ENCODE measurements at regions not wholly inside any gene's neighbourhood (a gene's known extent, or its start where the extent isn't known, plus 50 kb on each side); places are given as distances from the start of the nearest gene placed in this dataset.
"Not testable (repeated sequence)": the region's sequence is repeated elsewhere in the genome, so short reads cannot be mapped to it uniquely, and the experiment has no call there.

DNA sequence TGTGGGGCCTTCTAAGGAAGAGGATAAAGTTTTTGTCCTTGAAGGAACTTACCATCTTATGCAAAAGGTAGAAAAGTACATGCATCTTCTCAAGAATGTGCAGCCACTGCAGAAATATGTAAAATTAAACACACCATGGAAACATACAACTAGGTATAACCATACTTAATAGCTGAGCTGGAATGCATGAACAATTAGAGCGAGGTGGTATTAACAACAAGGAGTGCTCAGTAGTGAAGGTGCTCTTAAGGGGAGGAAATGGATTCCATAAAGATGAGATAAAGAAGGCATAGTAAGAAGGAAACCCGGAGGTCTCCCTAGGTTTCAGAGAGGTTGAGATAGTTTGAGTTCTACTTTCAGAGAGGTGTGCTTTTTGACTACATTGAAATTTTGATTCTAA is 415.9 kb downstream of the NDFIP2 start:
- H3K27ac Mint-ChIP-seq, result no peak overlapping the region
- H3K27me3 Mint-ChIP-seq, result no peaks in the 10 kb centered on the region
- H3K36me3 Mint-ChIP-seq, result no peaks in the 10 kb centered on the region
- no peak overlapping the region for H3K4me3 Mint-ChIP-seq
- no peaks in the 10 kb centered on the region for H3K9me3 Mint-ChIP-seq (ENCODE audit: low read depth)
- H3K4me1 Mint-ChIP-seq (ENCODE audit: low read depth), result no peaks in the 10 kb centered on the region

DNA sequence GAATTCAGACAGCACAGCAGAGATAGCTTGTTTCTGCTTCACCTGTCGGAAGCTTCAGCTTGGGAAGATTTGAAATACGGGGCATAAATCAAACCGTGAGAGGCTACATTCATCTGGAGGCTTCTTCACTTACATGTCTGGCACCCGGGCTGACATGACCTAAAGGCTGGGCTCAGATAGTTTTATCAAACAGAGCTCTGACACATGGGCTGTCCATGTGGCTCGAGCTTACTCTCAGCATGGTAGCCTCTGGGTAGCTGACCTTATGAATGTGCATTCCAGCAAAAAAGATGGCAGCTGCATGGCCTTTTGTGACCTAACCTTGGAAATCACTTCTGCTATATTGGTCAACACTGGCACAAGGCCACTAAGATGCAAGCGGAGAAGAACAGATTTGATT is 414.5 kb downstream of the NDFIP2 start:
- peaks cover 4% of the 10 kb centered on the region for H3K9me3 Mint-ChIP-seq (ENCODE audit: low read depth)
- H3K27ac Mint-ChIP-seq, result no peak overlapping the region
- no peak overlapping the region for H3K4me3 Mint-ChIP-seq
- H3K36me3 Mint-ChIP-seq, result no peaks in the 10 kb centered on the region
- no peaks in the 10 kb centered on the region for H3K27me3 Mint-ChIP-seq
- no peaks in the 10 kb centered on the region for H3K4me1 Mint-ChIP-seq (ENCODE audit: low read depth)

DNA sequence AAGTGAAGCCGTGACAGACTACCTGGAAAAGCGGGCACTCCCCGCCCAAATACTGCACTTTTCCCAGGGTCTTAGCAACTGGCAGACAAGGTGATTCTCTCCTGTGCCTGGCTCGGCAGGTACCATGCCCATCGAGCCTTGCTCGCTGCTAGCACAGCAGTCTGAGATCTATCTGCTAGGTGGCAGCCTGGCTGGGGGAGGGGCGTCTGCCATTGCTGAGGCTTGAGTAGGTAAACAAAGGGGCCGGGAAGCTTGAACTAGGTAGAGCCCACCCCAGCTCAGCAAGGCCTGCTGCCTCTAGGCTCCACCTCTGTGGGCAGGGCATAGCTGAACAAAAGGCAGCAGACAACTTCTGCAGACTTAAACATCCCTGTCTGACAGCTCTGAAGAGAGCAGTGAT is 406.3 kb downstream of the NDFIP2 start:
- H3K36me3 Mint-ChIP-seq; H3K4me1 Mint-ChIP-seq (ENCODE audit: low read depth); H3K27me3 Mint-ChIP-seq; H3K27ac Mint-ChIP-seq; H3K4me3 Mint-ChIP-seq; H3K9me3 Mint-ChIP-seq (ENCODE audit: low read depth): not testable (repeated sequence)

DNA sequence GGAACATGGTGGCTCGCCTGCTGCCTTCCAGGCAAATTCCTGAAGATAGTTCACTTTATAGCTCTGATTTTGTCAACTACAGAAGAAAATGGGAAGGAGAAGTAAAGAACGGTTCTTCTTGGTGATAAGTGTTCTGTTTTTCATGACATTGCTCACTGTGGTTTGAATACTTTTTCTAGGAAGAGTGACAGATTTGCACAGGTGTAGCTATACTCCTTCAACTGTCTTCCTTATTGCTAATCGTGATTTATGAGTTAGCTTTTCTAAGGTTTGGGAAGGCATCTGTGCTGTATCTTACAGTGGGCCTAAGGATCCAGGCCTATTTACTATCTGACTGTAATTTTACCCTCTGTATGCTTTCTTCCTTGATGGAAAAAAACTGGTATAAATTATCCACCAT is 405.6 kb downstream of the NDFIP2 start:
- peaks cover 4% of the 10 kb centered on the region for H3K9me3 Mint-ChIP-seq (ENCODE audit: low read depth)
- H3K4me3 Mint-ChIP-seq, result no peak overlapping the region
- no peak overlapping the region for H3K27ac Mint-ChIP-seq
- H3K36me3 Mint-ChIP-seq, result no peaks in the 10 kb centered on the region
- no peaks in the 10 kb centered on the region for H3K4me1 Mint-ChIP-seq (ENCODE audit: low read depth)
- H3K27me3 Mint-ChIP-seq, result no peaks in the 10 kb centered on the region

DNA sequence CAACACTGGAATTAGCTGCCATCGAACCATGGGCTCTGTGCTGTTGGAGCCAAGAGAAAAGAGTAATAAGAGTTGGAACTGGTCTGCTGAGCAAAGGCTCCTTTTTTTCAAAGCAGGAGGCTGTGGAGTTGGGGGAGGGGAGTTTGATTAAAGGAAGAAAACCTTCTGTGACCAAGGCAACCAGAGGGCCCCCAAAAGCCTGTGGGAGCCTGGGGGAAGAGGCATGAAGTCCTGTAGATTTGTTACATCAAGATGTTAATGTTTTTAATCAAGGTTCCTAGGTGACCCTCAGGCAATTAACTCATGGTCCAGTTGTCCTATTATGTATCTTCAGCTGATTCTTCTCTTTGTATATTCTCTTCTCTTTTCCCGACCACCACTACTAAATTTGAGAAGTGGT is 403.9 kb downstream of the NDFIP2 start:
- no peaks in the 10 kb centered on the region for H3K36me3 Mint-ChIP-seq
- no peaks in the 10 kb centered on the region for H3K9me3 Mint-ChIP-seq (ENCODE audit: low read depth)
- no peak overlapping the region for H3K4me3 Mint-ChIP-seq
- no peaks in the 10 kb centered on the region for H3K27me3 Mint-ChIP-seq
- H3K27ac Mint-ChIP-seq, result no peak overlapping the region
- H3K4me1 Mint-ChIP-seq (ENCODE audit: low read depth), result no peaks in the 10 kb centered on the region

DNA sequence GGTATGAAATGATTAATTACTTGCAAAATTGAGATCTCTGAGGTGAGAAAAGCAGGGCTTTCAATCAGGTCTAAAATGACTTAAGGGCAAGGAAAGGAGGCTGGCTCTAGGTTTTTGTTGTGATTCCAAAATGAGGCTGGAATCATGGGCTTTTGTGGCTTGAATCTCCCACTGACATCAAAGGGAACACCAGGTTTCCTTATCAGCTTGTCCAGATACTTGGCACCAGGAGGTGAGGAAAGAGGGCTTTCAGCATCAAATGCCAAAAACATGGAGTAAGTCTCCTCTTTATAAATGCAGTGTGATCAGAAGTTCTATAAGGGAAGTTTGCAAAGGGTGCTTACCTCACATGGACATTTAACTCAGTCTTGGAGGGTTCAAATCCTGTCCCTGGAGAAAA is 402.3 kb downstream of the NDFIP2 start:
- H3K9me3 Mint-ChIP-seq (ENCODE audit: low read depth), result no peaks in the 10 kb centered on the region
- no peak overlapping the region for H3K4me3 Mint-ChIP-seq
- H3K4me1 Mint-ChIP-seq (ENCODE audit: low read depth), result no peaks in the 10 kb centered on the region
- no peak overlapping the region for H3K27ac Mint-ChIP-seq
- H3K27me3 Mint-ChIP-seq, result no peaks in the 10 kb centered on the region
- no peaks in the 10 kb centered on the region for H3K36me3 Mint-ChIP-seq

DNA sequence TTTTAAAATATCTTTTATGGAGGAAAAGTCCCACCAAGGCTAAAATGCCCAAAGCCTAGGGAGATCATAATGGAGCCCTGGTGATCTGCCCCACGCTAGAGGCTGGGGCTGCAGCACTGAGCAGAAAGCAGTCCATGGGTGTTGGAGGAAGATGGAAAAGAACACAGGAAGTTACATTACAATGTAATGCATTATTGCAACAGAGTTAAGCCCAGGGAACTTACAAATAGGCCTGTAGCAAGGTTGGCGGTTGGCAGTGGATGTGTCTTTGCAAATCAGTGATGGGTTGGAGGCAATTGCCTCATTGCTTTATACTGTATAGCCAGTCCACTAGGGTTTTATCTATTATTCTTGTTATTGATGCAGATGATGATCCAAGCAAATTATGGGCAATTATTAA is 399.9 kb downstream of the NDFIP2 start:
- H3K4me1 Mint-ChIP-seq (ENCODE audit: low read depth), result no peaks in the 10 kb centered on the region
- no peak overlapping the region for H3K4me3 Mint-ChIP-seq
- H3K27me3 Mint-ChIP-seq, result no peaks in the 10 kb centered on the region
- H3K9me3 Mint-ChIP-seq (ENCODE audit: low read depth), result no peaks in the 10 kb centered on the region
- no peak overlapping the region for H3K27ac Mint-ChIP-seq
- no peaks in the 10 kb centered on the region for H3K36me3 Mint-ChIP-seq

DNA sequence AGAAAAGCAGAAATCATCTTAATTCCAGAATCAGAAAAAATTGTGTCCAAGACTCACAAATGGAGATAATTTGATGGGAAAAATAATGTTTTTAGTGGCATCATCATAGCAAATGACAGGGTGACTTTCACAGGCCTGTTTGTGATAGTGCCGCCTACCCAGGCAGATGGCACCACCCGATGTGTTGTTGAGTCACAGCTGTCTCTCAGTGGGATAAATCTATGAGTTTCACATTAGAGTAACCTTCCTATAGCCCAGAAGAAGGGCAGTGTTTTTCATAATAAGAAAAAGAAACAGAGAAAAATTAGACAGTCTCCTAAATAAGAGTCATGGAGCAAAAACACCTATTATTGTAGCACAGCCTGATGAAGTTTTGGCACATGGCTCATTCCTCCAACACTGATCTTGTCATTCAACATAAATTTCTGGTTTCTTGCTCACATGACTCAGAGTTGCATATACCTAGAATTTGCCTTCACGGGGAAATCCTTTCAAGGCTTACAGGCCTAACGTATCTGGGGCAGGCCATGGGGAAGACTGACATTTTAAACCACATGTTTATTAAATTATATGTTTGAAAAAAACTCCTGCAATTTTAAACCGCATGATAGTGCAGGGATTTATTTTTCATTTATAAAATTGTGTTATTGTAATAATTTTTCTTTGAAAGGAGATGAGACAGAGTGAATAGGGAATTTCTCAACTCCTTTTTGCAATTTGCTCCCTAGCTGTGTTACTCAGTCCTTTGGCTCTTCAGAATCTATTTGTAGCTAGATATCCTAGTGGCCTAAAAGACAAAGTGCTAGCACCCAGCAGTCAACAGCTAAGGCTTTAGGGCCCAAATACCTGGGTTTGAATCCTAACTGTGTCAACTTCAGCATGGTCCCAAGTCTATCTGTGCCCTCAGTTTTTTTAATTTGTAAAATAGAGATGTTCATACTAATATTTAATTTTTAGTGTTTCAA is 393.7 kb downstream of the NDFIP2 start:
- Mint-ChIP-seq H3K27me3 (no peaks in the 10 kb centered on the region), H3K4me3 (no peak overlapping the region), H3K27ac (no peak overlapping the region), H3K4me1 (ENCODE audit: low read depth) (no peaks in the 10 kb centered on the region), H3K9me3 (ENCODE audit: low read depth) (no peaks in the 10 kb centered on the region), H3K36me3 (no peaks in the 10 kb centered on the region)

DNA sequence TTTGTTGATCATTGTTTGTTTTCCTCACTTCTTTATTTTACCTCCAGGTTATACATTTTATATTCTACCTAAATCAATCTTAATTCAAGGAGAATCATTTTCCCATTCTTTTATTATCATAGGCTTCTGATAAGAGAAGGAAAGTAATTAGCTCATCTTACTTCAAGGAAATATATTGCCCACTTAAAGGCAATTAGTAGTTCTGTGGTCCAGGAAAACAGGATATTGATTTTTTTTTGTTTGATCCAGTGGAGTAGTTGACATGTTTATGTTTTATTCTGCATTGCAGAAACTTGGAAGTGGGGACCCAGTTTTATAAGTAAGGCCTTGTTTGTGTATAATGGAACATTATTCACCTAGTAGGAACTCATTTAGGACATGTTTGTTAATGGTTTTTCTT is 390.6 kb downstream of the NDFIP2 start:
- no peaks in the 10 kb centered on the region for H3K4me1 Mint-ChIP-seq (ENCODE audit: low read depth)

DNA sequence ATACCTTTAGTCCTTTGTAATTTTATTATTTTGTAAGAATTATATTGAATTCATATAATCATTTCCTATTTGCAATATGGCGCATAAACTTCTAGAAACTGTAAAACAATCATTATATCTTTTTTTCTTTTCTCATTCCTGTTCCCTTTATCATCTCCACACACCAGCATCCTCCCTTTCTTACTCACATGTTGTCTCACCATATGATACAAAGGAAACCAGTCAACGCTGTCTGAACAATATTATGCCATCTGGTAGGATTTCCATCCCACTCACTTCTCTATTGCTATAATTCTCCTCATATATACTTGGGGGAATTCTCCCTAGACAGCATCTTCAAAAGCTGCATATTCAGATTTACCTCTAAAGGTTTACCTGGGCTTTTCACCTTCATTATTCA is 389.8 kb downstream of the NDFIP2 start:
- Mint-ChIP-seq H3K27ac (no peak overlapping the region), H3K4me3 (no peak overlapping the region), H3K27me3 (no peaks in the 10 kb centered on the region), H3K9me3 (ENCODE audit: low read depth) (no peaks in the 10 kb centered on the region), H3K36me3 (no peaks in the 10 kb centered on the region), H3K4me1 (ENCODE audit: low read depth) (no peaks in the 10 kb centered on the region)

More for the DNA sequence above, 390.6 kb downstream of the NDFIP2 start:
- Mint-ChIP-seq H3K9me3 (ENCODE audit: low read depth) (no peaks in the 10 kb centered on the region), H3K36me3 (no peaks in the 10 kb centered on the region), H3K27ac (no peak overlapping the region), H3K27me3 (no peaks in the 10 kb centered on the region), H3K4me3 (no peak overlapping the region)

DNA sequence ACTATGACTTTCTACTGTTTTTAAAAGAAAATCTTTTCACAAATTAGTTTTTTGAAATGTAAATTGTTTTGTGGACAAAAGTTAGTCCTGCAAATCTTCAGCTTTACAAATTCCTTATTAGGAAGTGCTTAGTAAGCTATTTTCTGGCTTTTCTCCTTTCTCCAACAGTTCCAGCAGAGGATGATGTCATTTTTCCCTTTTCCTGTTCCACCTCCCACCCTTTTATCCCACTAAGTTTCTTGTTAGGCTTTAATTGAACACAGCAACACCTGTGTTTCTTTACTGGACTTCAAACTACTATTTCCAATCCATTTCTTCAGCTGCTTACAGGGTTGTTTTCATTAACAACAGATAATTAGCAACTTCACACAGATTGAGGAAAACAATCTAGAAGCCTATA is 389.2 kb downstream of the NDFIP2 start:
- no peaks in the 10 kb centered on the region for H3K4me1 Mint-ChIP-seq (ENCODE audit: low read depth)
- H3K9me3 Mint-ChIP-seq (ENCODE audit: low read depth), result no peaks in the 10 kb centered on the region
- no peak overlapping the region for H3K27ac Mint-ChIP-seq
- H3K4me3 Mint-ChIP-seq, result no peak overlapping the region
- no peaks in the 10 kb centered on the region for H3K36me3 Mint-ChIP-seq
- no peaks in the 10 kb centered on the region for H3K27me3 Mint-ChIP-seq

DNA sequence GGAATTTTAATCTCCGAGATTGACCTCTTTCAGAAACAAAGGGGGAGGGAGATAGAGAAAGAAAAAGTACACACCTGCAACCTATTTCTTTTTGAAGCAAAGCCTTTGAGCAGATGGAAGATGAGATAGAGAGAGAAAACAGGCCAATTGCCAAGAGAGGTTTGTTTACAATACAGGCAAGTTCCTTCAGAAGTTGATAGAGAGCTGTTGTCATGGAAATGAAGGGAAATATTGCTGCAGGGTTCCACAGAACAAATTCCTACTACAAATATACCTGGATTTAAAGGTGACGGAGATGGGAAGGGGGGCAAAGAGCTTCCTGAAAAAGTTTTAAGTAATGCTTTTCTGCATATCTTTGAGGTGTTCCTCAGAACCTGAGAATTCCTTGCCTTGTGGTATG is 388.4 kb downstream of the NDFIP2 start:
- Mint-ChIP-seq H3K9me3 (ENCODE audit: low read depth) (no peaks in the 10 kb centered on the region), H3K4me3 (no peak overlapping the region), H3K36me3 (no peaks in the 10 kb centered on the region), H3K27me3 (no peaks in the 10 kb centered on the region), H3K27ac (no peak overlapping the region), H3K4me1 (ENCODE audit: low read depth) (no peaks in the 10 kb centered on the region)

DNA sequence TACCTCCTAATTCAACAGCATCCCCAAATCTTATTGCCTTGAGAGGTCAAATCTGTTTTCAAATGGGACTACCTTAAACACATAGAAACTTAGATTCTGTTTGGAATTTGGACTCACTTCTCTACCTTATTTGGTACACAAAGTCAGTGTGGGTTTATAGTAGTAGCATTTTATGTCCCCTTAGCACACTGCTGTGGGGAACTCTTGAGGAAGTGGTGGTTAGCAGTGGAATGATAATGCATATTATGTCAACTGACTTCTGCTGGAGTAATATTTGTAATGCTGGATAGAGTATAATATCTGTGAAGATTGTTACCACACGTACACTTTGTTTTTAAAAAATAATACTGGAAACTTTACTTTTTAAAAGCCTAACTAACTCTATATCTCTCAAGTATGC is 386.3 kb downstream of the NDFIP2 start:
- H3K36me3 Mint-ChIP-seq, result no peaks in the 10 kb centered on the region
- no peak overlapping the region for H3K27ac Mint-ChIP-seq
- H3K9me3 Mint-ChIP-seq (ENCODE audit: low read depth), result no peaks in the 10 kb centered on the region
- H3K27me3 Mint-ChIP-seq, result no peaks in the 10 kb centered on the region
- H3K4me3 Mint-ChIP-seq, result no peak overlapping the region
- no peaks in the 10 kb centered on the region for H3K4me1 Mint-ChIP-seq (ENCODE audit: low read depth)

DNA sequence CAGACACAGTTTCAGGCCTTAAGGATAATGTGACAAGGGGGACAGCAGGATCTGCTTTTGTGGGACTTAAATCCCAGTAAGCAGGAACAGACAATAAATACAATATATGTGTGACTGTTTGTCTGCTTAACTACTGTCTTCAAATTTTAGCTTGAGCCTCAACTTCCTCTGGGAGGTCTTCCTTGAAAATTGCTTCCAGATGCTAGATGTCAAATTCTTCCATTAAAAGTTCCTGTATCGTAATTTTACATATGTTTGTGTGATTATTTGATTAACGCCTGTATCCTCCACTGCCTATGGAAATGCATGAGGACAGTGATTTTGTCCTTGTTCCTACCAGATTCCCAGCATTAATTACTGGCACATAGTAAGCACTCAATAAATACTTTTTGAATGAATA is 385.5 kb downstream of the NDFIP2 start:
- no peaks in the 10 kb centered on the region for H3K9me3 Mint-ChIP-seq (ENCODE audit: low read depth)
- H3K36me3 Mint-ChIP-seq, result no peaks in the 10 kb centered on the region
- H3K4me1 Mint-ChIP-seq (ENCODE audit: low read depth), result no peaks in the 10 kb centered on the region
- no peak overlapping the region for H3K27ac Mint-ChIP-seq
- H3K4me3 Mint-ChIP-seq, result no peak overlapping the region
- no peaks in the 10 kb centered on the region for H3K27me3 Mint-ChIP-seq

DNA sequence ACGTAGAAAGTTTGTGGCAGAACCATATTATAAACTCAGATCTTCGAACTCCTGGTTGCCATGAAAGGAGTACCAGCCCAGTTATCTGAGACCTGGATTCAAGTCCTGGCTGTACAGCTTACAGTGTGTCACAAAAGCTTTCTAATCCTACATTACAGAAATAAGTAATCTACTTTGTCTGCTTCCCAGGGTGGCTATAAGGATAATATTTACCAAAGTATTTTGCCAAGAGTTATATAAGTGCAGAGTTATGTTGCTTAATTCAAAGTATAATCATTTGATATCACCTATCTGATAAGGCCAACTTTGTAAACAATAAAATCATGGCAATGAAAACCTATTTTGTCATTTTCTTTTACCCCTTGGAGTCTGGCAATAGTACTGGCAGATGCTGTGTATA is 381.6 kb downstream of the NDFIP2 start:
- Mint-ChIP-seq H3K4me3 (no peak overlapping the region), H3K4me1 (ENCODE audit: low read depth) (no peaks in the 10 kb centered on the region), H3K27me3 (no peaks in the 10 kb centered on the region), H3K9me3 (ENCODE audit: low read depth) (no peaks in the 10 kb centered on the region), H3K27ac (no peak overlapping the region), H3K36me3 (no peaks in the 10 kb centered on the region)

DNA sequence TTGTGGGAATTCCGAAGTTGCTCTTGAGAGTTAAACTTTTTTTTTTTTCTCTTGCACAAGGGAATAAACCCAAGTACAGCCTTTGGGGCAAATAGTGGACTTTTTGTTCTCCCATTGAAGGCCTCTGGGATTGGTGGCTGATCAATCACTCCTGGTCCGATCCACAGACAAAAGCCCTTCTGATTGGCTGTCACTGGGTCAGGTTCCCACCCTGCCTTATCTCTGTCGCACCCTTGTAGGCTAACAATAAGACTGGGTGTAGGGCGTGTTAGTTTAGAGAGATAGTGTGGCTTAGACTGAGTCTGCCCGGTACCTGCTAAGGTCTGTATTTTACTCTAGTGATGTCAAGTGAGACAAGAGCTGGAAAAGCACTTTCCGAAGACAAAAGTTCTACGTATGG is 380.8 kb downstream of the NDFIP2 start:
- Mint-ChIP-seq H3K27ac (no peak overlapping the region), H3K4me1 (ENCODE audit: low read depth) (no peaks in the 10 kb centered on the region), H3K9me3 (ENCODE audit: low read depth) (no peaks in the 10 kb centered on the region), H3K4me3 (no peak overlapping the region), H3K36me3 (no peaks in the 10 kb centered on the region), H3K27me3 (no peaks in the 10 kb centered on the region)

Data from activated naive CD8-positive, alpha-beta T cell (primary cell).